ENCODE measurements at regions not wholly inside any gene's neighbourhood (a gene's known extent, or its start where the extent isn't known, plus 50 kb on each side); places are given as distances from the start of the nearest gene placed in this dataset.

DNA sequence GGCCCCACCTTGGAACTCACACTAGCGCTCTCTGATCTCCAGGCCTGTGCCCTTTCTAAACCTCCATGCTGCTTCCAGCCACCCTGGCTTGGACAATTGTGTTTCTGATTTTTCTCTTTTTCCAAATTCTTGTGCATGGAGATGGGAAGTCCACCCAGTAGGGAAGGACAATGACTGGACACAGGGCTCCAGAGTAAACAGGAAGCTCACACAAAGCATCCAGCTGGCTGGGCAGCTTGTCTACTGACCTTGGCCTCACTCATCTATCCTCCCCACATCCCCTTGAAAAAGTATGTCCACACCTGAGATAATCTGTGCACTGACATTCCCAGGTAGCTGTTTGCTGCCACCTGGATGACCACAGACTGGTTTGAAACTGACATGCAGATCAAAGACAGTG is 331.2 kb upstream of the MAF start:
- peaks cover 18% of the 10 kb centered on the region for H3K4me1 ChIP-seq (ENCODE audit: insufficient read depth, low read length)
- H3K9ac ChIP-seq (ENCODE audit: low read length): no peak overlapping the region

GRCh38 chr16:79929260-79929965 is 328.9 kb upstream of the MAF start:
- peaks cover 18% of the 10 kb centered on the region for H3K4me1 ChIP-seq (ENCODE audit: insufficient read depth, low read length)
- H3K9me3 ChIP-seq (ENCODE audit: low read length): no peaks in the 10 kb centered on the region
- H3K4me3 ChIP-seq (ENCODE audit: low read depth in 1 of 2, low read length in 2 of 2): no peak overlapping the region
- H3K27ac ChIP-seq (ENCODE audit: low read depth, low read length): peak overlapping the region; percentile 39
- no peaks in the 10 kb centered on the region for H3K27me3 ChIP-seq (ENCODE audit: control insufficient read depth in 1 of 2, insufficient read depth in 2 of 2, low read length in 2 of 2)
- no peak overlapping the region for H3K9ac ChIP-seq (ENCODE audit: low read length)
- no peaks in the 10 kb centered on the region for H3K36me3 ChIP-seq (ENCODE audit: insufficient read depth, low read length)

More for the DNA sequence above, 331.2 kb upstream of the MAF start:
- H3K27ac ChIP-seq (ENCODE audit: low read depth, low read length): no peak overlapping the region
- H3K4me3 ChIP-seq (ENCODE audit: low read depth in 1 of 2, low read length in 2 of 2): no peak overlapping the region
- H3K9me3 ChIP-seq (ENCODE audit: low read length): no peaks in the 10 kb centered on the region
- H3K36me3 ChIP-seq (ENCODE audit: insufficient read depth, low read length): no peaks in the 10 kb centered on the region
- H3K27me3 ChIP-seq (ENCODE audit: control insufficient read depth in 1 of 2, insufficient read depth in 2 of 2, low read length in 2 of 2): no peaks in the 10 kb centered on the region

GRCh38 chr16:79928142-79928873 is 327.8 kb upstream of the MAF start:
- H3K27ac ChIP-seq (ENCODE audit: low read depth, low read length): peak overlapping the region; percentile 7
- H3K4me3 ChIP-seq (ENCODE audit: low read depth in 1 of 2, low read length in 2 of 2): no peak overlapping the region
- no peaks in the 10 kb centered on the region for H3K9me3 ChIP-seq (ENCODE audit: low read length)
- H3K27me3 ChIP-seq (ENCODE audit: control insufficient read depth in 1 of 2, insufficient read depth in 2 of 2, low read length in 2 of 2): no peaks in the 10 kb centered on the region
- H3K4me1 ChIP-seq (ENCODE audit: insufficient read depth, low read length): peaks cover 18% of the 10 kb centered on the region
- H3K9ac ChIP-seq (ENCODE audit: low read length): no peak overlapping the region
- no peaks in the 10 kb centered on the region for H3K36me3 ChIP-seq (ENCODE audit: insufficient read depth, low read length)

DNA sequence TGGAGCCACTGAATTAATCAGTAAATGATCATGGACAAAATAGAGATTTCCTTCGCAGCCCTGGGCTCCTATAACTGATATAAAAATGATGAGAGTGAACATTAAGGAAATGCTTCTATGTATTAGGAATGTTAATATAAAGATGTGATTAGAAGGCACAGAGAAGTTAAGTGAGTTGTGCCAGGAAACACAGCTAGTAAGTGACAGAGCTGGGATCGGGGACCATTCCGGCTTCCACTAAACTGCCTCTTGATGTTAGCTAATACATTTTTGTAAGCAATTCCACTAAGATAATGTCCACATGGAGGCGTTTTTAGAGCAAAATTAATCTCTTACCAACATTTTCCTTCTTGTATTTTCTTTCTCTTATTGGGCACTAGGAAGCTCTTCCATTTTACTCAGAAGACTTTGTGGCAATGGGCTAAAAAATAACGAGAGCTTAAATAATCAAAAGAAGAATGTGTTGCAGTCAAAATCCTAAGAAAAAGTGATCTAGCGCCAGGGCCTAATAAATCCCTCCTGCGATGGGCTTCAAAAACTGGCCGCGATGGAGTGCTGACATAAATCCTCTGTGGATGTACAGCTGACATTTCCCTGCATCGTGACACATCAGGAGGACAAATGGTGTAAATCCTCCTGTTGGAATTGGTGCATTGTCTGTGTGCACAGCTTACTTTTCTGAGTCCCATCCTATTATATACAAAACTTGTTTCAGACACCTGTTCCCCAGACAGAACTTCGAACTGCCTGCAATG is 326.1 kb upstream of the MAF start:
- Histone ChIP-seq H3K9me3 (ENCODE audit: low read length) (no peaks in the 10 kb centered on the region), H3K4me1 (ENCODE audit: insufficient read depth, low read length) (peaks cover 18% of the 10 kb centered on the region), H3K27me3 (ENCODE audit: control insufficient read depth in 1 of 2, insufficient read depth in 2 of 2, low read length in 2 of 2) (no peaks in the 10 kb centered on the region), H3K27ac (ENCODE audit: low read depth, low read length) (no peak overlapping the region), H3K9ac (ENCODE audit: low read length) (no peak overlapping the region), H3K36me3 (ENCODE audit: insufficient read depth, low read length) (no peaks in the 10 kb centered on the region), H3K4me3 (ENCODE audit: low read depth in 1 of 2, low read length in 2 of 2) (no peak overlapping the region)

- Histone ChIP-seq H3K27ac (ENCODE audit: low read depth, low read length) (no peak overlapping the region), H3K9ac (ENCODE audit: low read length) (no peak overlapping the region), H3K4me1 (ENCODE audit: insufficient read depth, low read length) (peaks cover under 1% of the 10 kb centered on the region), H3K9me3 (ENCODE audit: low read length) (no peaks in the 10 kb centered on the region), H3K36me3 (ENCODE audit: insufficient read depth, low read length) (no peaks in the 10 kb centered on the region), H3K27me3 (ENCODE audit: control insufficient read depth in 1 of 2, insufficient read depth in 2 of 2, low read length in 2 of 2) (no peaks in the 10 kb centered on the region), H3K4me3 (ENCODE audit: low read depth in 1 of 2, low read length in 2 of 2) (no peak overlapping the region)
Measured at GRCh38 chr16:79923431-79923830, 322.9 kb upstream of the MAF start.

GRCh38 chr16:79920685-79921084 is 320.1 kb upstream of the MAF start:
- H3K4me3 ChIP-seq (ENCODE audit: low read depth in 1 of 2, low read length in 2 of 2): no peak overlapping the region
- no peaks in the 10 kb centered on the region for H3K27me3 ChIP-seq (ENCODE audit: control insufficient read depth in 1 of 2, insufficient read depth in 2 of 2, low read length in 2 of 2)
- H3K36me3 ChIP-seq (ENCODE audit: insufficient read depth, low read length): no peaks in the 10 kb centered on the region
- no peak overlapping the region for H3K9ac ChIP-seq (ENCODE audit: low read length)
- H3K4me1 ChIP-seq (ENCODE audit: insufficient read depth, low read length): no peaks in the 10 kb centered on the region
- no peaks in the 10 kb centered on the region for H3K9me3 ChIP-seq (ENCODE audit: low read length)
- H3K27ac ChIP-seq (ENCODE audit: low read depth, low read length): no peak overlapping the region

GRCh38 chr16:79918916-79919315 is 318.4 kb upstream of the MAF start:
- Histone ChIP-seq H3K4me3 (ENCODE audit: low read depth in 1 of 2, low read length in 2 of 2) (no peak overlapping the region), H3K27ac (ENCODE audit: low read depth, low read length) (no peak overlapping the region)

GRCh38 chr16:79915761-79916160 is 315.2 kb upstream of the MAF start:
- no peaks in the 10 kb centered on the region for H3K9me3 ChIP-seq (ENCODE audit: low read length)
- no peak overlapping the region for H3K4me3 ChIP-seq (ENCODE audit: low read depth in 1 of 2, low read length in 2 of 2)
- H3K27me3 ChIP-seq (ENCODE audit: control insufficient read depth in 1 of 2, insufficient read depth in 2 of 2, low read length in 2 of 2): no peaks in the 10 kb centered on the region
- no peak overlapping the region for H3K27ac ChIP-seq (ENCODE audit: low read depth, low read length)
- no peaks in the 10 kb centered on the region for H3K4me1 ChIP-seq (ENCODE audit: insufficient read depth, low read length)
- H3K36me3 ChIP-seq (ENCODE audit: insufficient read depth, low read length): no peaks in the 10 kb centered on the region
- H3K9ac ChIP-seq (ENCODE audit: low read length): no peak overlapping the region

More at GRCh38 chr16:79918916-79919315, 318.4 kb upstream of the MAF start:
- Histone ChIP-seq H3K27me3 (ENCODE audit: control insufficient read depth in 1 of 2, insufficient read depth in 2 of 2, low read length in 2 of 2) (no peaks in the 10 kb centered on the region), H3K4me1 (ENCODE audit: insufficient read depth, low read length) (no peaks in the 10 kb centered on the region), H3K36me3 (ENCODE audit: insufficient read depth, low read length) (no peaks in the 10 kb centered on the region), H3K9me3 (ENCODE audit: low read length) (no peaks in the 10 kb centered on the region), H3K9ac (ENCODE audit: low read length) (no peak overlapping the region)

GRCh38 chr16:79914961-79915720 is 314.6 kb upstream of the MAF start:
- no peaks in the 10 kb centered on the region for H3K36me3 ChIP-seq (ENCODE audit: insufficient read depth, low read length)
- H3K27ac ChIP-seq (ENCODE audit: low read depth, low read length): no peak overlapping the region

GRCh38 chr16:79912592-79913310 is 312.2 kb upstream of the MAF start:
- Histone ChIP-seq H3K4me3 (ENCODE audit: low read depth in 1 of 2, low read length in 2 of 2) (no peak overlapping the region), H3K9ac (ENCODE audit: low read length) (no peak overlapping the region), H3K4me1 (ENCODE audit: insufficient read depth, low read length) (no peaks in the 10 kb centered on the region), H3K27ac (ENCODE audit: low read depth, low read length) (no peak overlapping the region), H3K27me3 (ENCODE audit: control insufficient read depth in 1 of 2, insufficient read depth in 2 of 2, low read length in 2 of 2) (no peaks in the 10 kb centered on the region), H3K9me3 (ENCODE audit: low read length) (no peaks in the 10 kb centered on the region), H3K36me3 (ENCODE audit: insufficient read depth, low read length) (no peaks in the 10 kb centered on the region)

More at GRCh38 chr16:79914961-79915720, 314.6 kb upstream of the MAF start:
- Histone ChIP-seq H3K9me3 (ENCODE audit: low read length) (no peaks in the 10 kb centered on the region), H3K4me3 (ENCODE audit: low read depth in 1 of 2, low read length in 2 of 2) (no peak overlapping the region), H3K4me1 (ENCODE audit: insufficient read depth, low read length) (no peaks in the 10 kb centered on the region), H3K9ac (ENCODE audit: low read length) (no peak overlapping the region), H3K27me3 (ENCODE audit: control insufficient read depth in 1 of 2, insufficient read depth in 2 of 2, low read length in 2 of 2) (no peaks in the 10 kb centered on the region)
